Esophagus squamous epithelium (tissue), 5 donors: ENCODE measurements at regions not wholly inside any gene's neighbourhood (a gene's known extent, or its start where the extent isn't known, plus 50 kb on each side); places are given as distances from the start of the nearest gene placed in this dataset.

Experiments used
- DNase-seq: peaks from one replicate; lab custom pipeline; 2025; lab: John Stamatoyannopoulos, UW
- H3K27ac ChIP-seq, 4 donors: fragments of 200-600 bp; sonication (generic); one replicate each; pipeline ENCODE4 v1.5.1; 2016 to 2019; ENCODE audit warnings: mild to moderate bottlenecking in 1 of 4
- H3K27me3 ChIP-seq, 4 donors: fragments of 200-600 bp; sonication (generic); 1 replicate in 3 of 4; 2 replicates in 1 of 4; pipeline versions ENCODE4 v1.5.1 to v1.6.0; 2017 to 2021; ENCODE audit warnings: antibody characterized with exemption in 1 of 4
- H3K36me3 ChIP-seq, 3 donors: fragments of 200-600 bp; sonication (generic); one replicate each; pipeline ENCODE4 v1.5.1; 2016 to 2019
- H3K4me1 ChIP-seq, 3 donors: fragments of 200-600 bp; sonication (generic); one replicate each; pipeline ENCODE4 v1.5.1; 2017 to 2019
- H3K4me3 ChIP-seq, 4 donors: fragments of 200-600 bp; sonication (generic); 1 replicate in 3 of 4; 2 replicates in 1 of 4; pipeline ENCODE4 v1.5.1; 2016 to 2019; ENCODE audit warnings: mild to moderate bottlenecking in 2 of 4, moderate library complexity in 1 of 4
- H3K9me3 ChIP-seq, 3 donors: fragments of 200-600 bp; sonication (generic); one replicate each; pipeline ENCODE4 v1.5.1; 2016 to 2019
- POLR2A ChIP-seq, 4 donors: fragments of 450-650 bp; IDR thresholded peaks; one replicate each; pipeline ENCODE4 v1.6.1; 2017; ENCODE audit warnings: antibody characterized with exemption in 4 of 4, mild to moderate bottlenecking in 4 of 4, moderate library complexity in 3 of 4
- WGBS, 2 donors: methylation state at CpG; one replicate each; pipeline ENCODE4 v1.1.5; 2018; 5-methylcytosine and 5-hydroxymethylcytosine counted together
- intact Hi-C: fragments of 100-400 bp; cut with DNase I; formaldehyde crosslinking; loops from one replicate; pipeline ENCODE4 v1.15.0; 2022
- TF ChIP-seq, protein P1 (sequence below), 6 experiments: fragments of 450-650 bp in 4 of 6; fragments of 200-600 bp in 2 of 6; sonication (generic) in 2 of 6; IDR thresholded peaks; one replicate each; pipeline ENCODE4 v1.5.1; 2016 to 2019; ENCODE audit warnings: antibody characterized with exemption in 6 of 6, mild to moderate bottlenecking in 4 of 6, moderate library complexity in 4 of 6
- donor health status: DM: yes; HTN: yes; CAD: no.

DNA sequence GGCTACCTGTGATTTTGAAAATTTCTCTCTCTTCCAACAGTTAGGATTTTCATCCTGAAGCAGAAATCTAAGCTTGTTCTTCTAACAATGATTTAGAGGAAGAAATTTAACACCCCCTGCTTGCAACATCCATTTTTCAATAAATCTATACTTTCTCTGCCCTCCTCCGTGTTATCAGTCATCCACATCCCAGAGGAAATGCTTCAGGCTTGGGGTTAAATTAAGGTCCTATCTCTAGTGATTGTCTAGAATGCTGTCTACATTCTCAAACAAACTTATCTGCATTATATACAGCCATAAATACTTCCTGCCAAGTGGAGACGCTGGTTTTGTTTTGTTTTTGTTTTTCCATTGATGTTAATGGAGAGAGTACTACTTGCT, 371.0 kb downstream of the CSNK1G3 start:
- Histone ChIP-seq H3K27ac (no peak overlapping the region), H3K27me3 (no peaks in the 10 kb centered on the region), H3K9me3 (no peaks in the 10 kb centered on the region), H3K4me1 (peaks cover 0 to 18% (median 3%) of the 10 kb centered on the region in 3 donors), H3K4me3 (peak overlapping the region in 1 of 4 donors; percentile 34), H3K36me3 (no peaks in the 10 kb centered on the region)
- TF ChIP-seq POLR2A (IDR thresholded peaks at IDR 0.05) = no peak
- TF ChIP-seq, protein P1, sequence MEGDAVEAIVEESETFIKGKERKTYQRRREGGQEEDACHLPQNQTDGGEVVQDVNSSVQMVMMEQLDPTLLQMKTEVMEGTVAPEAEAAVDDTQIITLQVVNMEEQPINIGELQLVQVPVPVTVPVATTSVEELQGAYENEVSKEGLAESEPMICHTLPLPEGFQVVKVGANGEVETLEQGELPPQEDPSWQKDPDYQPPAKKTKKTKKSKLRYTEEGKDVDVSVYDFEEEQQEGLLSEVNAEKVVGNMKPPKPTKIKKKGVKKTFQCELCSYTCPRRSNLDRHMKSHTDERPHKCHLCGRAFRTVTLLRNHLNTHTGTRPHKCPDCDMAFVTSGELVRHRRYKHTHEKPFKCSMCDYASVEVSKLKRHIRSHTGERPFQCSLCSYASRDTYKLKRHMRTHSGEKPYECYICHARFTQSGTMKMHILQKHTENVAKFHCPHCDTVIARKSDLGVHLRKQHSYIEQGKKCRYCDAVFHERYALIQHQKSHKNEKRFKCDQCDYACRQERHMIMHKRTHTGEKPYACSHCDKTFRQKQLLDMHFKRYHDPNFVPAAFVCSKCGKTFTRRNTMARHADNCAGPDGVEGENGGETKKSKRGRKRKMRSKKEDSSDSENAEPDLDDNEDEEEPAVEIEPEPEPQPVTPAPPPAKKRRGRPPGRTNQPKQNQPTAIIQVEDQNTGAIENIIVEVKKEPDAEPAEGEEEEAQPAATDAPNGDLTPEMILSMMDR (IDR thresholded peaks at IDR 0.05) = no peak
- DNase-seq = no peak
- 28 to 43% methylated on average over 2 of the region's 2 CpGs for WGBS, 2 donors
- intact Hi-C loops = no loop called here

DNA sequence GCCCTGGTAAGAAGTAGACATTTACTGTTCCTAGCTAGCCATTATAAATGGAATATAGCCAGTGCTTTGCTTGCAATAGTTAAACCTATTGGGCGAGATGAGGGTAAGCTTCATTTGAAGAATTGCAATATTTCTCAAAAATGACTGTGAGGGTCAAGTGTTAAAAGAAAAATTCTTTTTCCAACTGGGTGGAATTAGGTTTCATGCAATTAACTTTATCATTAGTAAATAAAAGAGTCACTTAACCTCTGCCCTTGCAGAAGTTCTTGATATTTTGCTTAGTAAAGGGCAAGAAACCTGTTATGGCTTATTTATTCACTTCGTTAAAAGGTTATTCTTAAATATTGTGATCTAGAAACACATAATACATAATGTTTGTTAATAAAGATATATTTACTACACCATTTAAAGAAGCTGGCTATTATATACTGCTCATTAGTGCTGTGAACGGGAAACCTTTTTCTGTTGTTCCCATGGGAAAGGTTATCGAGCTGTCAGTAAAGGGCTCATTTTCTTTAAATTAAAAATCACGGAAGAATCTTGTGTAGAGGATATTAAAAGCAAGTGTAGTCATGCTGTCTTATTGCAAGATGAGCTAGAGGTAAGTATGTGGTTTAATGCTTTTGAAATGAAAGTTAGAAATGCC, 370.5 kb downstream of the CSNK1G3 start:
- TF ChIP-seq POLR2A (IDR thresholded peaks at IDR 0.05) = no peak
- TF ChIP-seq, protein P1 (IDR thresholded peaks at IDR 0.05) = no peak
- Histone ChIP-seq H3K4me3 (peak overlapping the region in 1 of 4 donors; percentile 34), H3K27ac (no peak overlapping the region)

DNA sequence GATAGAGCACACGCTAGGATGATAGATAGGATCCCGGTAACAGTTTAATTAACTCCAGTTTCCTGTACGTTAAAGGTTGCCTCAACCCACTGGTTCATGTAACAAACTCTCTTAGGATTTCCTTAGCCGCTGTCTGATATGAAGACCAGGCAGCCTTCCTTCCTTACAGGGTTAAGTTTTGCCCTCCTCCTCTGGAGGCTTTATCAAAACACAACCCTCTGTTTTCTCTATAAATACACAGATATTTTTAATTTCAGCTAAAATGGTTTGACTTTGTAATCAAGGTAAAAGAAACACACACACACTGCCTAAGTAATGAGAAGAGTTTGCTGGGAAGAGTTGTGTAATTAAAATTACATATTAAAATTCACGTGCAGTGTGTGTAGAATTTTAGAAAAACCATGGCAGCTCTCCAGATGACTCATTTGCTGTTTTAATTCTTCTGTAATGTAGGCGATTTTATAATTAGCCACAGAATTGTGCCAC, 369.8 kb downstream of the CSNK1G3 start:
- Histone ChIP-seq H3K27me3 (no peaks in the 10 kb centered on the region), H3K4me1 (peaks cover 0 to 18% (median 3%) of the 10 kb centered on the region in 3 donors), H3K27ac (no peak overlapping the region), H3K4me3 (no peak overlapping the region), H3K9me3 (no peaks in the 10 kb centered on the region), H3K36me3 (no peaks in the 10 kb centered on the region)
- DNase-seq = no peak
- 37 to 44% methylated on average over 6 of the region's 6 CpGs for WGBS, 2 donors
- intact Hi-C loops = no loop called here
- TF ChIP-seq, protein P1 (IDR thresholded peaks at IDR 0.05) = no peak
- no peak for TF ChIP-seq POLR2A (IDR thresholded peaks at IDR 0.05)

More for the DNA sequence above, 370.5 kb downstream of the CSNK1G3 start:
- no peak for DNase-seq
- intact Hi-C loops = no loop called here
- Histone ChIP-seq H3K9me3 (no peaks in the 10 kb centered on the region), H3K4me1 (peaks cover 0 to 18% (median 3%) of the 10 kb centered on the region in 3 donors), H3K27me3 (no peaks in the 10 kb centered on the region), H3K36me3 (no peaks in the 10 kb centered on the region)
- WGBS, 2 donors = 67 to 72% methylated on average over 5 of the region's 5 CpGs

DNA sequence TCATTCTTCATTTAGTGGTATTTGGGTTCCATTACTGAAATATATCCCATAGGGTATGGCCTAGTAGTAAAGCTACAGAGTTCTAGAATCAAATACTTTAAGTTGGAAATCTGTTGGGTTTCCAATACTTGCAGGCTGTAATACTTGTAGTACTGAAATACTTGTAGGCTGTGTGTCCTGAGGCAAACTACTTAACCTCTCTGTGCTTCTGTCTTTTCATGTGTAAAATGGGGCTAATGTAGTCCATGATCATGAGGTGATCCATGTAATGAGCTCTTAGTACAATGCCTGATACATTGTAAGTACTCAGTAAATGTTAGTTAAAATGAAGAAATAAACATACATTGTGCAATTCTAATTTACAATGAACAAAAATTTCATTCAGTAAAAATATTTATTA, 368.9 kb downstream of the CSNK1G3 start:
- TF ChIP-seq, protein P1 (IDR thresholded peaks at IDR 0.05) = no peak
- no peak for TF ChIP-seq POLR2A (IDR thresholded peaks at IDR 0.05)
- H3K9me3 ChIP-seq = no peaks in the 10 kb centered on the region
- no peaks in the 10 kb centered on the region for H3K36me3 ChIP-seq
- H3K27ac ChIP-seq = no peak overlapping the region
- intact Hi-C loops = no loop called here
- peaks cover 0 to 19% (median 3%) of the 10 kb centered on the region in 3 donors for H3K4me1 ChIP-seq
- H3K4me3 ChIP-seq = no peak overlapping the region
- no peaks in the 10 kb centered on the region for H3K27me3 ChIP-seq
- DNase-seq = no peak

DNA sequence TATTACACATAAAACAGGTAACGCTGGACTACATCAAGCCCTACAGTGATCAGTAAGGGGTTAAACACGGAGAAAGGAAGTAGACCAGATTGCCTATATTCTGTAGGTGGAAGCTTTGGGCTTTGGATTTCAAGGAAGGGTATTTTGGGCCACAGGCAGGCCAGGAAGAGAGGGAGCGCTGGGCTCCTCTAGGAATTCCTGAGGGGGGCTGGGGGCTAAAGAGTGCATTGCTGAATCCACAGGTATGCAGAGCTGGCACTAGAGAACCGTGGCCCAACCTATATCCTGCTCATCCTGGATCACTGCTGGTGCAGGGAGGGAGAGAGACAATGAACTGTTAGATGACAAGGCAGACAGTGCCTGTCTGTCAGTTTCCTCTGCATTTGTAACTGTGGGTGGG, 367.1 kb downstream of the CSNK1G3 start:
- Histone ChIP-seq H3K27me3 (no peaks in the 10 kb centered on the region), H3K4me3 (no peak overlapping the region), H3K9me3 (no peaks in the 10 kb centered on the region), H3K27ac (no peak overlapping the region), H3K4me1 (peaks cover 0 to 36% (median 3%) of the 10 kb centered on the region in 3 donors), H3K36me3 (no peaks in the 10 kb centered on the region)
- intact Hi-C loops = no loop called here
- 55 to 64% methylated on average over 4 of the region's 4 CpGs for WGBS, 2 donors
- DNase-seq = no peak
- TF ChIP-seq, protein P1 (IDR thresholded peaks at IDR 0.05) = no peak
- TF ChIP-seq POLR2A (IDR thresholded peaks at IDR 0.05) = no peak
